ENCODE measurements at regions not wholly inside any gene's neighbourhood (a gene's known extent, or its start where the extent isn't known, plus 50 kb on each side); places are given as distances from the start of the nearest gene placed in this dataset.
A peak's percentile ranks its signal among the peaks of the same experiment; 100 is the strongest.

- Histone ChIP-seq H3K4me3 (no peak overlapping the region), H3K27me3 (no peaks in the 10 kb centered on the region), H3K36me3 (no peaks in the 10 kb centered on the region), H3K9me3 (ENCODE audit: low read depth) (no peaks in the 10 kb centered on the region), H3K27ac (no peak overlapping the region), H3K4me1 (ENCODE audit: low read depth) (peaks cover 12% of the 10 kb centered on the region)
- no peak for DNase-seq (ENCODE audit: low read depth in 1 of 2, low spot score in 1 of 2)
- TF ChIP-seq CTCF (IDR thresholded peaks at IDR 0.05; ENCODE audit: low read depth, low read length) = no peak
These were observed 52.0 kb downstream of the ZC3H11B start for GRCh38 chr1:219560856-219561255.

GRCh38 chr1:219559899-219560298 is 53.0 kb downstream of the ZC3H11B start:
- H3K4me1 ChIP-seq (ENCODE audit: low read depth) = peaks cover 10% of the 10 kb centered on the region
- H3K4me3 ChIP-seq = no peak overlapping the region
- no peak for DNase-seq (ENCODE audit: low read depth in 1 of 2, low spot score in 1 of 2)
- H3K9me3 ChIP-seq (ENCODE audit: low read depth) = no peaks in the 10 kb centered on the region
- H3K27me3 ChIP-seq = no peaks in the 10 kb centered on the region
- H3K27ac ChIP-seq = no peak overlapping the region
- TF ChIP-seq CTCF (IDR thresholded peaks at IDR 0.05; ENCODE audit: low read depth, low read length) = no peak
- no peaks in the 10 kb centered on the region for H3K36me3 ChIP-seq

- DNase-seq (ENCODE audit: low read depth in 1 of 2, low spot score in 1 of 2) = peak in 1 of 2 donors; percentile 87
- H3K27ac ChIP-seq = no peak overlapping the region
- H3K4me1 ChIP-seq (ENCODE audit: low read depth) = peaks cover 5% of the 10 kb centered on the region
These were observed 57.1 kb downstream of the ZC3H11B start for GRCh38 chr1:219555806-219556205.

GRCh38 chr1:219555031-219555692 is 57.7 kb downstream of the ZC3H11B start:
- no peaks in the 10 kb centered on the region for H3K9me3 ChIP-seq (ENCODE audit: low read depth)
- H3K27ac ChIP-seq = no peak overlapping the region
- H3K27me3 ChIP-seq = no peaks in the 10 kb centered on the region
- H3K4me1 ChIP-seq (ENCODE audit: low read depth) = peaks cover 5% of the 10 kb centered on the region
- peak in 1 of 2 donors; percentile 50 for DNase-seq (ENCODE audit: low read depth in 1 of 2, low spot score in 1 of 2)
- no peak for TF ChIP-seq CTCF (IDR thresholded peaks at IDR 0.05; ENCODE audit: low read depth, low read length)
- H3K36me3 ChIP-seq = no peaks in the 10 kb centered on the region
- no peak overlapping the region for H3K4me3 ChIP-seq

More at GRCh38 chr1:219555806-219556205, 57.1 kb downstream of the ZC3H11B start:
- no peak for TF ChIP-seq CTCF (IDR thresholded peaks at IDR 0.05; ENCODE audit: low read depth, low read length)
- H3K27me3 ChIP-seq = no peaks in the 10 kb centered on the region
- no peaks in the 10 kb centered on the region for H3K9me3 ChIP-seq (ENCODE audit: low read depth)
- H3K4me3 ChIP-seq = no peak overlapping the region
- no peaks in the 10 kb centered on the region for H3K36me3 ChIP-seq

GRCh38 chr1:219553934-219554502 is 58.9 kb downstream of the ZC3H11B start:
- Histone ChIP-seq H3K4me1 (ENCODE audit: low read depth) (peaks cover 5% of the 10 kb centered on the region), H3K27me3 (no peaks in the 10 kb centered on the region), H3K27ac (no peak overlapping the region), H3K36me3 (no peaks in the 10 kb centered on the region), H3K9me3 (ENCODE audit: low read depth) (no peaks in the 10 kb centered on the region), H3K4me3 (no peak overlapping the region)
- peak in 1 of 2 donors; percentile 26 for DNase-seq (ENCODE audit: low read depth in 1 of 2, low spot score in 1 of 2)
- TF ChIP-seq CTCF (IDR thresholded peaks at IDR 0.05; ENCODE audit: low read depth, low read length) = no peak
